ENCODE measurements at regions not wholly inside any gene's neighbourhood (a gene's known extent, or its start where the extent isn't known, plus 50 kb on each side); places are given as distances from the start of the nearest gene placed in this dataset.

DNA sequence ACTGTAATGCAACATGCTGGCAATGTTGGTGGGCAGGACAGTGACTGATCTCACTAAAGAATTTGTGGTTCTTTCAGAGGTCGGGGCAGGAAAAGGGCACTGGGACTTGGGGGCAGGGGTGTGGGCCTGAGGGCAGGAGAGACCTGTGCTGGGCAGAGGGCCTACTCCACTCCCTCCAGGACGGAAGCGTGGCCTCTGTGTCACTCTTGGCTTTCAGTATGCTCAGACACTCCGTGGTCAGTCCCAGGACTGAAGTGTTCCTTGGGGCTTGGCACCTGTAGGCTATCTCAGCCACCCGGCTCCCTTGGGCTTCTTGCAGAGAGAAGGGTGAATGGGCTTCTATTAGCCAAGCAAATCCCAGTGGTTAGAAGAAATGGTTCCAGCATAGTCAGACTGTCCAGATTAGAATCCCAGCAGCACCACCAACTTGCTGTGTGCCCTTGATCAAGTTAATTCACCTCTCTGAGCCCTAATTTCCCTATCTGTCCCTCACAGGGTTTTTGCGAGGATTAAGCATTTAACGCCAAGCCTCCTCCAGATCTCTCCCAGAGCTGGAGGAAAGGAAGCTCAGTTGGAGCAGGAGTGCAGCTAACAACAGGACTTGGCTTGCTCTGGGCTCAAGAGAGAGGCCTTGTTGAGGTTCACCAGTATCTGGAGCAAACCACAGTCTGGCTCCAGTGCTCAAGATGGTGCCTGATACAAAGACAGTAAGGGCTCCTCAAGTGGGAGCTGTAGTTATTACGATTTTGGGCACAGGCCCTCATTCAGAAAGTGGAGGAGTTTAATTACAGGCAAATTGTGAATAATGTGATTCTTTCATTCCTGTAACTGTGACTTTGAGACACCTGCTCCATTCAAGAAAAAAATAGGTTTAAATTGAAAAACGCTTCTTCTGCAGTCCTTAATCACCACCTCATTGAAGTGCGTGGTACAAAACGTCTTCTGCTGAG lies 57.7 kb upstream of the LRP8 start:
- Mint-ChIP-seq H3K4me3 (ENCODE audit: unreplicated experiment) (no peak overlapping the region), H3K9me3 (ENCODE audit: unreplicated experiment) (no peaks in the 10 kb centered on the region), H3K4me1 (ENCODE audit: insufficient read depth, unreplicated experiment) (peaks cover 22% of the 10 kb centered on the region), H3K27ac (ENCODE audit: low read depth, unreplicated experiment) (no peak overlapping the region), H3K36me3 (ENCODE audit: insufficient read depth, unreplicated experiment) (peaks cover 6% of the 10 kb centered on the region), H3K27me3 (ENCODE audit: insufficient read depth, unreplicated experiment) (no peaks in the 10 kb centered on the region)
- no TSS peak for BruUV-seq (replicated peaks)
- POLR2A ChIA-PET, result interaction anchor here (0.6 kb wide), 1 partner anchor 452 kb away, joined by 3 read pairs; no protein-coding TSS in a partner anchor
- DNase-seq (ENCODE audit: unreplicated experiment), result no peak
- TF ChIP-seq, protein P1, sequence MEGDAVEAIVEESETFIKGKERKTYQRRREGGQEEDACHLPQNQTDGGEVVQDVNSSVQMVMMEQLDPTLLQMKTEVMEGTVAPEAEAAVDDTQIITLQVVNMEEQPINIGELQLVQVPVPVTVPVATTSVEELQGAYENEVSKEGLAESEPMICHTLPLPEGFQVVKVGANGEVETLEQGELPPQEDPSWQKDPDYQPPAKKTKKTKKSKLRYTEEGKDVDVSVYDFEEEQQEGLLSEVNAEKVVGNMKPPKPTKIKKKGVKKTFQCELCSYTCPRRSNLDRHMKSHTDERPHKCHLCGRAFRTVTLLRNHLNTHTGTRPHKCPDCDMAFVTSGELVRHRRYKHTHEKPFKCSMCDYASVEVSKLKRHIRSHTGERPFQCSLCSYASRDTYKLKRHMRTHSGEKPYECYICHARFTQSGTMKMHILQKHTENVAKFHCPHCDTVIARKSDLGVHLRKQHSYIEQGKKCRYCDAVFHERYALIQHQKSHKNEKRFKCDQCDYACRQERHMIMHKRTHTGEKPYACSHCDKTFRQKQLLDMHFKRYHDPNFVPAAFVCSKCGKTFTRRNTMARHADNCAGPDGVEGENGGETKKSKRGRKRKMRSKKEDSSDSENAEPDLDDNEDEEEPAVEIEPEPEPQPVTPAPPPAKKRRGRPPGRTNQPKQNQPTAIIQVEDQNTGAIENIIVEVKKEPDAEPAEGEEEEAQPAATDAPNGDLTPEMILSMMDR (IDR thresholded peaks at IDR 0.05; ENCODE audit: unreplicated experiment), result no peak
- CTCF ChIA-PET, result interaction anchor here (4.0 kb wide), 1 partner anchor 107 kb away, joined by 39 read pairs; no protein-coding TSS in a partner anchor
- intact Hi-C loops (cut with micrococcal nuclease), result no loop called here

DNA sequence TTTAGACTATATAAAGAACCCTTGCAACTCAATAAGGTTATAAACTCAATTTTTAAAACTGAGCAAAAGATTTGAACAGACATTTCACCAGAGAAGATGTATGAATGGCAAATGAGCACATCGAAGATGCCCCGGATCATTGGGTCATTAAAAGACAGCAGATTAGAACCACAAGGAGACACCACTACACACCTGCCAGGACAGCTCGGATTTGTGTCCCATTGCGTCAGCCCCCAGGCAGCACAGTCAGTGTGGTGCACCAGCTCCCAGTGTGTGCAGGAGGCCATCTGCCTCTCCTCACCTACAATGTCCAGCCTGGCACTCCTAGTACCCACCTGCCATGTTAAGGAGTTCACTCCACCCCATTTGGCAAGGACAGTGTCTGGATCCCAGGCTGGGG lies 61.1 kb upstream of the LRP8 start:
- H3K4me1 Mint-ChIP-seq (ENCODE audit: insufficient read depth, unreplicated experiment), result peaks cover 6% of the 10 kb centered on the region
- H3K9me3 Mint-ChIP-seq (ENCODE audit: unreplicated experiment), result no peaks in the 10 kb centered on the region
- no TSS peak for BruUV-seq (replicated peaks)
- TF ChIP-seq, protein P1 (IDR thresholded peaks at IDR 0.05; ENCODE audit: unreplicated experiment), result no peak
- POLR2A ChIA-PET, result no interaction called here
- H3K27me3 Mint-ChIP-seq (ENCODE audit: insufficient read depth, unreplicated experiment), result no peaks in the 10 kb centered on the region
- CTCF ChIA-PET, result interaction anchor here (0.6 to 4.0 kb wide), 3 partner anchors 17 to 110 kb away, joined by 3 to 39 read pairs (median 4); no protein-coding TSS in a partner anchor
- H3K4me3 Mint-ChIP-seq (ENCODE audit: unreplicated experiment), result no peak overlapping the region
- H3K27ac Mint-ChIP-seq (ENCODE audit: low read depth, unreplicated experiment), result no peak overlapping the region
- intact Hi-C loops (cut with micrococcal nuclease), result no loop called here
- H3K36me3 Mint-ChIP-seq (ENCODE audit: insufficient read depth, unreplicated experiment), result no peaks in the 10 kb centered on the region
- no peak for DNase-seq (ENCODE audit: unreplicated experiment)

- DNase-seq (ENCODE audit: unreplicated experiment), result no peak
- BruUV-seq (replicated peaks), result no TSS peak
- Mint-ChIP-seq H3K9me3 (ENCODE audit: unreplicated experiment) (no peaks in the 10 kb centered on the region), H3K36me3 (ENCODE audit: insufficient read depth, unreplicated experiment) (no peaks in the 10 kb centered on the region), H3K27ac (ENCODE audit: low read depth, unreplicated experiment) (no peak overlapping the region), H3K27me3 (ENCODE audit: insufficient read depth, unreplicated experiment) (no peaks in the 10 kb centered on the region), H3K4me1 (ENCODE audit: insufficient read depth, unreplicated experiment) (peaks cover 6% of the 10 kb centered on the region), H3K4me3 (ENCODE audit: unreplicated experiment) (no peak overlapping the region)
- intact Hi-C loops (cut with micrococcal nuclease), result no loop called here
- POLR2A ChIA-PET, result no interaction called here
- CTCF ChIA-PET, result interaction anchor here (0.7 to 16.0 kb wide), 3 partner anchors 18 to 115 kb away, joined by 3 to 227 read pairs (median 3); no protein-coding TSS in a partner anchor
- TF ChIP-seq, protein P1 (IDR thresholded peaks at IDR 0.05; ENCODE audit: unreplicated experiment), result no peak
These were observed 62.4 kb upstream of the LRP8 start for GRCh38 chr1:53390261-53390660.

- Mint-ChIP-seq H3K9me3 (ENCODE audit: unreplicated experiment) (no peaks in the 10 kb centered on the region), H3K27me3 (ENCODE audit: insufficient read depth, unreplicated experiment) (peaks cover 2% of the 10 kb centered on the region), H3K4me1 (ENCODE audit: insufficient read depth, unreplicated experiment) (peaks cover 6% of the 10 kb centered on the region), H3K27ac (ENCODE audit: low read depth, unreplicated experiment) (no peak overlapping the region), H3K4me3 (ENCODE audit: unreplicated experiment) (no peak overlapping the region), H3K36me3 (ENCODE audit: insufficient read depth, unreplicated experiment) (no peaks in the 10 kb centered on the region)
- TF ChIP-seq, protein P1 (IDR thresholded peaks at IDR 0.05; ENCODE audit: unreplicated experiment), result no peak
- CTCF ChIA-PET, result interaction anchor here (0.7 to 16.0 kb wide), 5 partner anchors 95 to 374 kb away, joined by 3 to 227 read pairs (median 3); no protein-coding TSS in a partner anchor
- no peak for DNase-seq (ENCODE audit: unreplicated experiment)
- no TSS peak for BruUV-seq (replicated peaks)
- POLR2A ChIA-PET, result no interaction called here
- intact Hi-C loops (cut with micrococcal nuclease), result no loop called here
These were observed 62.9 kb upstream of the LRP8 start for GRCh38 chr1:53390736-53391135.
